Suppressor macrophage treated with lipopolysaccharide for 4 hours (primary cell): ENCODE measurements at regions not wholly inside any gene's neighbourhood (a gene's known extent, or its start where the extent isn't known, plus 50 kb on each side); places are given as distances from the start of the nearest gene placed in this dataset.
"Not testable (repeated sequence)": the region's sequence is repeated elsewhere in the genome, so short reads cannot be mapped to it uniquely, and the experiment has no call there.

Source experiments
- DNase-seq: peaks from one replicate; pipeline ENCODE4 v3.0.0-alpha.2; 2020

DNA sequence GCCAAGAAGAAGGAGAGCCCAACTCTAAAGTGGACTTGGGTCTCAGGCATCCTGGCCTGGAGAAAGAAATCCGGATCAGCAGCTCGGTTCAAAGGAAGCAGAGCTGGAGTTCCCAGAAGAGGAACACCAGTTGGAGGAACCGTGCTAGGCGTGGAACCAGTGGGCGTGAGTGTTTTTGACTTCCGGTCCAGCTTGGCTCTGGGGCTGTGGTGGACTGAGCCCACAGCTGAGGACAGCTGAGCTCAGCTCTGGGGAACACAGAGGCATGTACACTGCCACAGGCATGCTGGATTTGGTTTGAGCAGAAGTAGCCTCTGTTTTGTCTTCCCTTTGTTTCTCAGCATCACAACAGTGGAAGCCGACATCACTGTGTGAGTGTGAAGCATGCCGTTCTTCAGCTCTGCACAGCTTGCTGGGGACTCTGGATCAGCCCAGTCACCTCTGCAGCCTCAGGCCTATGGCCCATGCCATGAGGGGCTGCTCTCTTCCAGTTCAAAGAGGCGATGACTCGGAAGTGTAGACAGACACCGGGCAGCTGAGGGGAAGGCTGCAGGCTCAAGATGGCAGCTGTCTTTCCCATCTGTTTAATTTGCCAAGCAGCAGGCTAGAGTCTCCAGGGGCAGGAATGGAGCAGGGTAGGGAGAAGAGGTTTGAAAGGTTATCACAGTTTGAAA, 185.8 kb upstream of the UBE3A start:
- DNase-seq, result no peak

DNA sequence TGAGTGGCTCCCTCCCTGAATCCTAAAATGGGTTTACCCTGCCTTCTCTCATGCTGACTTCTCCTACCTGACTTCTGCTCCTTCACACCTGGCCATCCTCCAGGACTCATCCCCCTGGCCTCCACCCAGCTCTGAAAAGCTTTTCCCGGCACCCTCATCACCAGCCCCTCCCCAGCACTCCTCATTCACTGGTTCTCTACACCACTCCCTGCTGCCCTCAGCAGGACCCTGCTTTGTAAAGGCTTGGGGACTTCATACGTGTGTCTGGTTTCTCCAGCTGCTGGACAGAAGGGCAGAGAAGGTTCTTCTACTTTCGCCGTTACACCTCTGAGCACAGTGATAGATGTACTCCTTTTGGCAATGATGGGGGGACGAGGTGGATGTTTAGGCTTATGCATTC, 184.9 kb upstream of the UBE3A start:
- DNase-seq, result no peak

DNA sequence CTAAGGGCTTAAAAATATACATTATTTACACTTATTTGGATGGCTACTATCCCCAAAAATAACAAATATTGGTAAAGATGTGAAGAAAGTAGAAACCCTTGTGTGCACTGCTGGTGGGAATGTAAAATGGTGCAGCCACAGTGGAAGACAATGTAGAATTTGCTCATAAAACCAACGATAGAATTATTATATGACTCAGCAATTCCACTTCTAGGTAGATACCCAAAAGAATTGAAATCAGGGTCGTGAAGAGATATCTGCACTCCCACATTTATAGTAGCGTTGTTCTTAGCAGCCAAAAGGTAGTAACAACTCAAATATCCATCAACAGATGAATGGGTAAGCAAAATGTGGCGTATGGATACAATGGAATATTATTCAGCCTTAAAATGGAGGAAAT, 181.6 kb upstream of the UBE3A start:
- DNase-seq, result no peak

DNA sequence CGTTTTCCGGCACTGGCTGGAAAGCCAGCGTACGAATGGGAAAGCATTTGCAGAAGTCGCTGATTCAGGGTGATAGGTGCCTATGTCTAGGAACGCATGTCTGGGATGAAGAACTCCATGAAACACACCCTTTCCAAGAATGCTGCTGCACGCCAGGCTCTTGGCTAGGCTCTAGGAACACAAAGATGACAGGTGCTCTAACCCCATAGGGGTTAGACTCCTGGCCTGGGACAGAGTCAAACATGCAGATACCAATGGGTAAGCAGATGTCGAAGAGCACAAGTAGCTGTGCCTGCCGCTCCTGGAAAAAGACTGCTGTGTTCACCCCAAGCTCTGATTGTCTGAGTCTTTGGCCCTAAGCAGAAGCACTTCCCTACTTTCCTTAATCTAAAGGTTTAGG, 180.9 kb upstream of the UBE3A start:
- no peak for DNase-seq

DNA sequence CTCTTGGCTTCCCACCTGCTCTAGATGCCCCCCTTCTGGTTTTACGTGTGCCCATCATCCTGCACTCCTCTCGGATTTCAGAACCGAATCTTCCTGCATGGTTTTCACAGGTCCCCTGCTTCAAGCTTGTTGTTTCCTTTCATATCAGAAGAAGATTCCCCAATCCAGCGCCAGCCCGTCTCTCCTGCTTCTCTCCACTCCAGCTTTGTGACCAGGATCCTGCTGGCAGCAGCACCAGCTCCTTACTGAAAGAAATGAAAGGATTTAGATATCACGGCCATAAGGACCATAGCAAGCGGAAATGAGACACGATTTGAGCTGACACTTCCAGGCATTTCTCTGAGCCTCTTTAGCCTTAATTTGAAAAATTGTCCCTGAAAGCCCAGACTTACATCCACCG, 180.3 kb upstream of the UBE3A start:
- DNase-seq, result no peak

DNA sequence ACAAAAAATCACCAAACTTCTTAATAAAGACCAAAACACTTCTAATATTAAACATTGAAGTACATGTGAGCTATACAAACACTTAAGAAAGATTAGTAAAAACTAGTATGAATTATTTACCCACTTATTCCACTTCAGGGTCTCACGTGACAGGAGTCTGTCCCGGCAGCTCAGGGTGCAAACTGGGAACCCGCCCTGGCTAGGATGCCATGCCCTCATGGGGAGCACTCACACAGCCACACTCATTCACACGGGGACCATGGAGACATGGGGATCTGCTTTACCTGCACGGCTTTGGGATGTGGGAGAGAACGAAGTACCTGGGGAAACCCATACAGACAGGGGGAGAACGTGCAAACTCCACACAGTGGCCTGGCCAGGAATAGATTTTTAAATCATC, 179.3 kb upstream of the UBE3A start:
- no peak for DNase-seq

DNA sequence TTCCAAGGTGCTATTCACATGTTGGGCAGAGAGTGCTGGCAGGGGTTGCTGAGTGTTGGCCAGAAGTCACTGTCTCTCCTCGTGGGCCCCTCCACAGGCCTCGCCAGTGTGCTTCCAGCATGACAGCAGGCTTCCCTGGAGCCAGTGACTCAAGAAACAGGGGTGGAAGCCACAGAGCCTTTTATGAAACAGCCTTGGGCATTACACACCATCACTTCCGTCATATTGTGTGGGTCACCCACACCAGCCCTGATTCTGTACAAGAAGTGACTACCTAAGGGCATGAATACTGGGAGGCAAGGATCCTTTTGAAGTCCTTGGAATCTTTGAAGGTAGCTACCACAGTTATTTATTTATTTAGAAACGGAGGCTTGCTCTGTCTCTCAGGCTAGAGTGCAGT, 177.6 kb upstream of the UBE3A start:
- DNase-seq, result no peak

DNA sequence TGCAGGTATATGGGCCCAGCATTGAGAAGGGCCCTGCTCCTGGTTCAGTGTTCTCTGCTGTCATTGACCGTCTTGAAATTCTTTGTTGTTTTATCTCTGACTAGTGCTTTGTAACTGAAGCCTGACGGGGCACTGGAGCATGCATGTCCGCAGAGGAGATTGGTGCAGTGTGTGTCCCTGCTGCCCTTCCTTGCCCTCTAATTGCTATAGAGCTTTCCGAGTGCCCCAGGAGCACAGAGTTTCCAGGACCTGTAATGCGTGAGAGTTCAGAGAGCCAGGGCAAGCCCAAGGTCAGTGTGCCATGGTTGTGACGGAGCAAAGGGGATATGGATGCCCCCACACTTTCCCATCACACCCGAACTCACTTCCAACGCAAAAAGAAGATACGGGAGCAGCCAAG, 174.3 kb upstream of the UBE3A start:
- no peak for DNase-seq

DNA sequence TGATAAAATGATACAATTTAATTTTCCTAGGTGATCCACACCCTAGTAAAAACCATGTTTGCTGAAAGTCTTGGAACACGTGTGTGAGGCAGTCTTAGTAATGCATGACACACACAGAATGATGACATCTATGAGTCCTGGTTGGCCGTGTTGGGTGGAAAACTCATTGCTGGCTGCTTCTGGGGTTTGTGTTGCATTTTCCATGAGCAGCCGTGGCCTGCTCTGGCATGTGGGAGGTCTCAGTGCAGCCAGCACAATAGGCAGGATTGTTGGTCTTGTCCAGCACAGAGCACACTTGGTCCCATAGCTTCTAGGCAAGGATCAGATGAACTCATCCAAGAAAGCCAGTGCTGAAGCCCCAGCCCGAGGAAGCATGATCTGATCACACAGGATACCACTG, 172.8 kb upstream of the UBE3A start:
- DNase-seq, result no peak

DNA sequence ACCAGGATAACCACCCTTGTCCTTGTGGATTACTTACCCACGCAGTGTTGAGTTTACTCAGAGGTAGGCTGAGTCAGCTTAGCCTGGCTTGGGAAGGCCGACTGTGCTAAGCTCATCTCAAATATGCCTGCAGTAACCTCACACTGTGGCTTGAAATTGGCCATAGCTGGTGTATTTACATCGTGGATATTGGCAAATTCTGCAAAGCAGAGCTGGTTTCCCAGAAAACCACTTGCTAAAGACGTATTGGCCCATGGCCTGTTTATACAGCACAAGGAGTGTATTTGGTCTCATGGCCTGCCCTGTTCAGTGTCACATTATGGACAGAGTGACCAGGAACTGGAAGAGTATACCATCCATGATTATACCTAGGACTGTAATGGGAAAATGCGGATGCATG, 170.5 kb upstream of the UBE3A start:
- DNase-seq, result no peak

DNA sequence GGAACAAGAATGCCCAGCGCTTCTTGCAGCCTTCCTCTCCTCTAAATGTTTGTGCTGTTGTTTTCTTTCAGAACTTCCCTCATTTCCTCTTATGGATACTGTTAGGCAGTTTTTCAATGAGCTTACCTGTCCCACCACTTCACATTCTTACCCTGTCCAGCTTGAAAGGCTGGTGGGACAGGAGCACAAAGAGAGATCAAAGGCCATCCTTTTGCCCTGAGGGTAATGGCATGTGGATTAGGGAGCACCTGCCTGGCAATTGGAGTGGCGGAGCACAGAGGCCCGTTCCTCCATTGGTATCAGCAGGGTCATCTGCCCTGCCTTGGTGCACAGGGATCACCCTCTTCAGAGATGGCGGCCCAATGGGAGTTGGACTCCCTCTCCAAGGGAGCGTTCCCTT, 170.1 kb upstream of the UBE3A start:
- DNase-seq, result no peak

DNA sequence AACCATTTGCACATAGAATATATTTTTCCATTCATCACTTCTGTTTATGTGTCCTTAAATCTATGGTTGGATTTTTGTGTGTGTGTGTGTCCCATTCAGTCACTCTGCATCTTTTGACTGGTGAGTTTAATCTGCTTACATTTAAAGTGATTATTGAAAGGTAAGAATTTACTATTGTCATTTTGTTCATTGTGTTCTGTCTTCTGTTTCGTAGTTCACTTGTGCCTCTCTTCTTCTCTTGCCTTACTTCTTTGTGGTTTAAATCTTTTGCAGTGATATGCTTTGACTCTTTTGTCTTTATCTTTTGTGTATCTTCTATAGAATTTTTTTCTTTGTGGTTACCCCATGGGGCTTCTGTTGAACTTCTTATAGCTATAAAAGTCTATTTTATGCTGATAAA, 166.3 kb upstream of the UBE3A start:
- DNase-seq, result no peak

DNA sequence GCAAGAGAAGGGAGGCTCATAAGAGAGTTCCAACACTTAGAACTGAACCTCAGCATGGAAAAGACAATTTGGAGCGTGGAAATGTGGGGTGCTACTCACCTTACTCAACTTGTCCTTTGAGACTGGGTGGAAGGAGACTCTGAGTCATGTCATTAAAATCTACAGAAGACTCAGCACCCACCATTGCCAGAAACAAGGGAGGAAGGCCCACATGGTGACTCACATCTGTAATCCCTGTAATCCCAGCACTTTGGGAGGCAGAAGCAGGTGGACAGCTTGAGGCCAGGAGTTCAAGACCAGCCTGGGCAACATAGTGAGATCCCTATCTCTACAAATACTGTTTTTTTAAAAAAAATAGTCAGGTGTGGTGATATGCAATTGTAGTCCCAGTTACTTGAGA, 161.9 kb upstream of the UBE3A start:
- DNase-seq, result no peak

DNA sequence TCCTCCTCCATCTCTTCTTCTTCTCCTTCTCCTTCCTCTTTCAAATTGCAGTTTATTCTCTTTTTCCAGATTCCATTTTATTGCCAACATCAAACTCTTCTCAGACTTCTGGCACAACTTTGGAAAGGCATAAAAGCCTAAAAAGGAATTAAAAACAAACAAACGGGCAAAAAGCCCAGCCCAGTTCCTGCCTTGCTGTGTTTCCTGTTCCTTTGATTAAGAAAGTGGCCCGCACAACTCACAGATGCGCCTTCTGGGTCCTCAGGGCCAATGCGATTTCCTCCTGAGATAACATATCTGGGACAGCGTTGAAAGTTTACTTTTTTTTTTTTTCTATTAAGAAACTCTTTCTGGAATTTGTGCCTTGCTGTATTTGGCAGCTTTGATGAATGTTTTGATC, 158.7 kb upstream of the UBE3A start:
- DNase-seq, result no peak

DNA sequence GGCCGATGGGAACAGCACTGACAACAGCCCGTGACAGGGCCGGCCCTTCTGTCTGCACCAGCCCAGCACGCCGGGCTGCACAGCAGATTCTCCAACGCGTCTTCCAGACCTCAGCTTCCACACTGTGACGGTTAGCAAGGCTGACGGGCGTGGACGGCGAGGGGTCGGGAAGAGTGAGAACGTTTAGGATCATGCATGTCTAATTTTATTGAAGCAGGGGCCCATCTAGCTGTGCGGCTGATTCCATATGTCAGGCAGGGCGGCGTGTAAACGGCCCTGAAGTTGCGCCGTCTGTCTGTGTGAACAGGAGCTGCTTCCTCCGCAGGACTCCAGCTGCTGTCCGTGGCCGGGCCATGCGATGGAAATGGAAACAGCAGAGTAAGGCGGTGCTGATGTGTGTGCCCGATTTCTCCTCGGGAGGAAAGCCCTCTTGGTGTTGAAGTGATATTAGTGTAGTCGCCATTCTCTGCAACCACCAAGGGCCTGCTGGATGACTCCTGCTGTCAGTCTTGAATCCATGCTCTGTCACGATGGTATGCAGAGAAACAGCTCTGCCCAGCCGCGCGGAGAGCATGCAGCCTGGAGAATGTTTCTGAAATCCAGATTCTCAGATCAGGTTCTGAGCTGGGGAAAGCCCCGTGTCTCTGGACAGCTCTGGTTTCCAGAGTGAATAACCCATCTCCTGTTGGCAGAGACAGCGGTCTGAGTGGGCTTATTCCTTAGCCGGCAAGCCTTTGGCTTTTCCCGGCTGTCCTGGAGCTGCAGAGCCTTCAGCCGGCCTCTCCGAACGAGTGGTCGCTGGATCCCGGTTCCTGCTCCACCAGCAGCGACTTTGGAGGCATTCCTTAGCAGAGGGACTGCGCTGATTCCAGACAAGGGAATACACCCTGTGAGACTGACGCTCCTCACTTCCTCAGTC, 158.1 kb upstream of the UBE3A start:
- DNase-seq, result no peak

DNA sequence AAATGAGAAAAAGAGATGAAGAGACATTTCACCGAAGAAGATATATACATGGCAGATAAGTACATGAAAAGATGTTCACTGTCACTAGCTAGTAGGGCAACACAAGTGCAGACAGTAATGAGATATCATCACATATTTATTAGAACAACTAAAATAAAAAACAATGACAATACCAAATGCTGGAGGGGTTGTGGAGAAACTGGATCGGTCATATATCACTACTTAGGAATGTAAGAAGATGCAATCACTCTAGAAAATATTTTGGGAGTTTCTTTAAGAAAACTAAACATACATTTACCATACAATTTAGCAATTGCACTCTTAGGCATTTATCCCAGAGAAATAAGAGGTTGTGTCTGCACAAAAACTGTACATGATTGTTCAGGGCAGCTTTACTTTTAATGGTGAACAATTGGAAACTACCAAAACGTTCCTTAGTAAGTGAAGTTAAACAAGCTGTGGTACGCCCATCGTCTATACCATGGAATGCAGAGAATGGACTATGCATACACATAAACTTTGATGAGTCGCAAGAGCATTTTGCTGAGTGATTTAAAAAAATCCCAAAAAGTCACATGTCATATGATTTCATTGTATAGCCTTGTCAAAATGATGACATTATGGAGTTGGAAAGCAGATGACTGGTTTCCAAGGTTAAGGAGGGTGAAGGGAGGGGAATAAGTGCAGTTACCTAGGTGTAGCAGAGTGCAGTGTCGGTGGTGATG, 149.0 kb upstream of the UBE3A start:
- no peak for DNase-seq

DNA sequence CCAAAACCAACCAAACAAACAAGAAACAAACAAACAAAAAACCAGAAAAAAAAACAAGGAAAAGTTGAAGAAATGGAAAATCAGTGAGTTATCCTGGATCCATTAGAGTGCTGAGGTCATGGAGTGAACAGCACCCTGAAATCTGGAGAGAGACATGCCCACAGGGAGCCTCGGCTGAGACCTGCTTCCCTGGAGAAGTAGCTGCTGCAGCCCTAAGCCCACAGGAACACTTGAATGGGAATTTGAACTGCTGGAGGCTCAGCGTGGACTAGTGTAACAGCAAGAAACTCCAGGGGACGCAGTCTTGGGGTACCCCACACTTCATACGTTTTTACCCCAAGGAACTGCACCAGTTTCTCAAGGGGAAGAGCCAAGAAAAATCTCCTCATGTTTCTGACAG, 144.1 kb upstream of the UBE3A start:
- DNase-seq, result no peak

DNA sequence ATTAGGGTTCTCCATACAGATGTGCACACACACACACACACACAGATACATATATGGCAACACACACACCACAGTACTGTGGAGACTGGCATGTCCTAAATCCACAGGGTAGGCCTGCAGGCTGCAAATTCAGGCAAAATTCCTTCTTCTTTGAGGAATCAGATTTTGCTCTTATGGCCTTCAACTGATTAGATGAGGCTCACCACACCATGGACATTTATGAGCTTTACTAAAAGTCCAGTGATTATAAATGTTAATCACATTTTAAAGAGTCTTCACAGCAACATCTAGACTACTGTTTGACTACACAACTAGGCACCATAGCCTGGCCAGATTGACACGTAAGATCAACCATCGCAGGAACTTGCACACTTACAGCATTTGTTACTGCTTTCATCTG, 140.3 kb upstream of the UBE3A start:
- DNase-seq, result no peak

DNA sequence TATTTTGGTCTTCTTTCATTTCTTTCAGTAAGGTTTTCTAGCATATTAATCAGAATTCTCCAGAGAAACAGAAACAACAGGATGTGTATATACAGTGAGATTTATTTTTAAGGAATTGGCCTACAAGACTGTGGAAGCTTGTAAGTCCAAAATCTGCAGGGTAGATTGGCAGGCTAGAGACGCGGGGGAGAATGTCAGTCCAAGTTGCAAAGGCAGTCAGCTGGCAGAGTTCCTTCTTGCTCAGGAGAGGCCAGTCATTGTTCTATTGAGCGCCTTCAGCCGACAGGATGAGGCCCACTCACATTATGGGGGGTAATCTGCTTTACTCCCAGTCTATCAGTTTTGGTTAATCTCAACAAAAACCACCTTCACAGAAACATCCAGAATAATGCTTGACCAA, 133.4 kb upstream of the UBE3A start:
- no peak for DNase-seq

DNA sequence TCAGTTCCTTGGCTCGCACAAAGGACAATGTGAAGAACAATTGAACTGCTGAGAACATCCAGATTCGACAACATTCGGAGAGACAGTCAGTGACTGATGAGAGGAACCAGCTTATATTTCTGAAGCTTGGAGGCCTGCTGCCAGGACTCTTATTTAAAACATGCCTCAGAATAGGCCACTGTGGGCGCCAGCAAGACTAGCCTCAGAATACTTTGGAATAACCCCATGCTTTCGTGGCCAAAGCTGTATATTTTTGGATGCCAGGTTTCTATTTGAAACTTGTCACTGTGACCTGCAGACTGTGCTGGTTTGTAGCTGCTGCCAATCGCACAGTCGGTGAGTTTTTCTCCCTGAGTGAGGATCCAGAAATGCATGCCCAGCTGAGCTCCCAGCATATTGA, 129.9 kb upstream of the UBE3A start:
- no peak for DNase-seq

DNA sequence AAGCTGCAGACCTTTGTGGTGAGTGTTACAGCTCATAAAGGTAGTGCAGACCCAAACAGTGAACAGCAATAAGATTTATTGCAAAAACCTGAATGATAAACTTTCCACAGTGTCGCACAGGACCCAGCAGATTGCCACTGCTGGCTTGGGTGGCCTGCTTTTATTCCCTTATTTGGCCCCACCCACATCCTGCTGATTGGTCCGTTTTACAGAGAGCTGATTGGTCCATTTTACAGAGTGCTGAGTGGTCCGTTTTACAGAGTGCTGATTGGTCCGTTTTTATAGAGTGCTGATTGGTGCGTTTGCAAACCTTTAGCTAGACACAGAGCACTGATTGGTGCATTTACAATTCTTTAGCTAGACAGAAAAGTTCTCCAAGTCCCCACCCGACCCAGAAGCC, 127.7 kb upstream of the UBE3A start:
- not testable (repeated sequence) for DNase-seq

DNA sequence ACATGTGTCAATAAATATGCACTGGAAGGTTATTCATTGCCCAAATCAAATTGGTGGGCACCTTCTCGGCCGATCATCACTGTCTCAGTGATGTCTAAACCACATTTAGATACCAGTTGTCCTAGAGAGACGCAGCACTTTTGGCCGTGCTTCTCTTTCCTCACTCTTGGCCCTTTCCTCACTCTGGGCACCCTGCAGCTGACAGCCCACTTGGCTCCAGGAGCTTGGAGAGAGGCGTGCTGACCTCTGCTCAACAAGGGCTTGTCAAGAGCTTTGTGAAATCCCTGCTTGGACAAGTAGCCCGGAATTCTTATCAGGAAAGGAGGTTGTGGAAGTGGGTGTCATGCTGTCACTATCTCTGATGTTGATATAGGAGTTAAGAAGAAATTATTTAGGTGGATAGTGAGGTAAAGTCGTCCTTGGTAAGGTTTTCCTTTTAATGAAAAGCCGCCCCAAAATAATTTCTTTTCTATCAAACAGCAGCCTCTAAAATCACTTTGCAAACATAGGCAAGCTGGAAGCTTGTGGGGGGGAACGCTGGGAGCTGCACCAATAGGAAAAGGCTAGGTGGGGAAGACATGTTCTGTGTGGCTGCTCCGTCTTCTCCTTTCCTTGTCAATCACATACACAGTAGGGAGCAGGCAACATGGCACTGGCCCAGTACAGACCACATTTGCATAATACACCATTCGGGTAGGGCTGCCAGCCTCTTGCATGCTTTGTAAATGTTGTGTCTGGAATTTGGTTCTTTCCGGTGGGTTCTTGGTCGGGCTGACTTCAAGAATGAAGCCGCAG, 126.8 kb upstream of the UBE3A start:
- DNase-seq, result no peak

DNA sequence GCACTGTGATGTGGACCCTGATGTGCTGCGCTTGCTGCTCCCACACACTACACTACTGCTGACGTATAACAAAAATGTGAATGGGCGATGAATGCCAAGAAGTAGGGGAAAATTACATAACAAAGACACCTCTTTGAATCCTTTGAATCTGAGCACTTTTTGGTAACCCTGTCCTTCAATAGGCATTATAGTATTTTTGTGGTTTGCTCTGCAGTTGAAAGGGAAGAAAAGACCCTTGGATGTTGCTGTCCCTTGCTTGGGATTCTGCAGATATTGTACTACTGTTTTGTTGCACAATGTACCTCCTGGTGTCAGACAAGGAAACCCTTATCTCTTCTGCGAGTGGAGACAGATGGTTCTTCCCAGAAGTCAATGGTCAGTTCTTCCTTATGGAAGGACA, 124.8 kb upstream of the UBE3A start:
- DNase-seq, result no peak
